ENCODE measurements at regions not wholly inside any gene's neighbourhood (a gene's known extent, or its start where the extent isn't known, plus 50 kb on each side); places are given as distances from the start of the nearest gene placed in this dataset.
"Not testable (repeated sequence)": the region's sequence is repeated elsewhere in the genome, so short reads cannot be mapped to it uniquely, and the experiment has no call there.

DNA sequence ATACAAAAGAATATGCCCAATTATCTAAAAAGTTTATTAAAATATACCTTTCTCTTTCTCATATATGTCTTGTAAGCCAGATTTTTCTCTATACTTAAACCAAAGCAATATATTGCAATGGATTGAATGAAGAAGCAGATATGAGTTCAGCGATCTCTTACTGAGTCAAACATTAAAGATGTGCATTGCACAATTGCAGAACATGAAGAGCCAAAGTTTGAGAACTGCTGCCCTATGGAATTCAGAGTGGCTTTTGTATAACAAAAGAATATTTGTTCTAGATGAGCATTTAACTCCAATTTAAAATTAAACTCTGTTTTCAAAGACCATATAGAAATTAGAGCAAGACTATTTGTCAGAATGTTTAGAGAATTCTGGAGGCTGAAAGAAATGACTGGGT lies 519.0 kb upstream of the DAB2 start:
- TF ChIP-seq POU2F2 (IDR thresholded peaks at IDR 0.05; ENCODE audit: low read depth, low read length) = no peak
- no peak for TF ChIP-seq POLR2AphosphoS5 (IDR thresholded peaks at IDR 0.05; ENCODE audit: low read depth, low read length)
- no peak for TF ChIP-seq SPI1 (IDR thresholded peaks at IDR 0.05; ENCODE audit: low read depth, low read length)
- no peak for TF ChIP-seq TAF1 (IDR thresholded peaks at IDR 0.05; ENCODE audit: low read depth, low read length)
- TF ChIP-seq PAX5 (IDR thresholded peaks at IDR 0.05; ENCODE audit: insufficient read depth, low read length, severe bottlenecking) = no peak
- TF ChIP-seq POLR2A (IDR thresholded peaks at IDR 0.05; ENCODE audit: low read depth, low read length) = no peak
- FAIRE-seq = no peak

DNA sequence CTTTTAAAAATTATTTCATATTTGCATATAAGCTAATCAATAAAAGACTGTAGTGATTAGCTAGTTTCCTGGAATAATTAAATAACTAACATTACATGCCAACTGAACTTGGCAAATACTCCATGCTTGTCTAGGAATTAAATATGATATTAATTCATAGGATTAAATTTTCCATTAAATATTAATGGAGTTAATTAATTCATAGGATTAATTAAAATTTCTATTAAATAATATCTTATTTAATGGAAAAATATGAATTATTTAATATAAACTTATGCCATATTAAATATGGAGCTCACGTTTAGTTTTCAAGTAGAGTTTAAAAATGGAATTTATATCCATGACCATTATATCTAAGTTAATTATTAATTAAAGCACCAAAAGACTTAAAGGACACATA lies 517.8 kb upstream of the DAB2 start:
- no peak for DNase-seq (ENCODE audit: insufficient read length, low spot score)
- FAIRE-seq = no peak

More for the DNA sequence above, 519.0 kb upstream of the DAB2 start:
- DNase-seq (ENCODE audit: insufficient read length, low spot score) = no peak

DNA sequence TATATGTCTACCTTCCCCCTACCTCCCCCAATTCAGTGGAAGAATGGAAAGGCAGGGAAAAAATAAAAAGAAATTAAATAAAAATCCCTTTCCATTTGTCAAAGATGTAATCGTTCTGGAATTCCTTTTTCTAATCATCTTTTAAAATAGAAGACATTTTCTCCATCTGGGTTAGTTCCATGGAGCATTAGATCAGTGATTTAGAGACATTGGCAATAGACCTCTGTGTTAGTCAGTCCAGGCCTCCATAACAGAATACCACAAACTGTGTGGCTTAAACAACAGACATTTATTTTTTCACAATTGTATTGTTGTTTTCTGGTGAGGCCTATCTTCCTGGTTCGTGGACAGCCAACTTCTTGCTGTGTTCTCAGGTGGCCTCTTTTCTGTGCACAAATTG lies 516.6 kb upstream of the DAB2 start:
- FAIRE-seq = no peak
- TF ChIP-seq POLR2A (IDR thresholded peaks at IDR 0.05; ENCODE audit: low read depth, low read length) = no peak
- TF ChIP-seq SPI1 (IDR thresholded peaks at IDR 0.05; ENCODE audit: low read depth, low read length) = no peak
- TF ChIP-seq POLR2AphosphoS5 (IDR thresholded peaks at IDR 0.05; ENCODE audit: low read depth, low read length) = no peak
- no peak for TF ChIP-seq PAX5 (IDR thresholded peaks at IDR 0.05; ENCODE audit: insufficient read depth, low read length, severe bottlenecking)
- TF ChIP-seq TAF1 (IDR thresholded peaks at IDR 0.05; ENCODE audit: low read depth, low read length) = no peak
- no peak for TF ChIP-seq POU2F2 (IDR thresholded peaks at IDR 0.05; ENCODE audit: low read depth, low read length)
- DNase-seq (ENCODE audit: insufficient read length, low spot score) = no peak

More for the DNA sequence above, 517.8 kb upstream of the DAB2 start:
- TF ChIP-seq TAF1 (IDR thresholded peaks at IDR 0.05; ENCODE audit: low read depth, low read length) (no peak), POLR2AphosphoS5 (IDR thresholded peaks at IDR 0.05; ENCODE audit: low read depth, low read length) (no peak), SPI1 (IDR thresholded peaks at IDR 0.05; ENCODE audit: low read depth, low read length) (no peak), PAX5 (IDR thresholded peaks at IDR 0.05; ENCODE audit: insufficient read depth, low read length, severe bottlenecking) (no peak), POU2F2 (IDR thresholded peaks at IDR 0.05; ENCODE audit: low read depth, low read length) (no peak), POLR2A (IDR thresholded peaks at IDR 0.05; ENCODE audit: low read depth, low read length) (no peak)

GRCh38 chr5:39934830-39935229 lies 510.1 kb upstream of the DAB2 start:
- TF ChIP-seq SPI1 (IDR thresholded peaks at IDR 0.05; ENCODE audit: low read depth, low read length) (no peak), POU2F2 (IDR thresholded peaks at IDR 0.05; ENCODE audit: low read depth, low read length) (no peak), TAF1 (IDR thresholded peaks at IDR 0.05; ENCODE audit: low read depth, low read length) (no peak), POLR2A (IDR thresholded peaks at IDR 0.05; ENCODE audit: low read depth, low read length) (no peak), PAX5 (IDR thresholded peaks at IDR 0.05; ENCODE audit: insufficient read depth, low read length, severe bottlenecking) (no peak), POLR2AphosphoS5 (IDR thresholded peaks at IDR 0.05; ENCODE audit: low read depth, low read length) (no peak)
- no peak for FAIRE-seq
- no peak for DNase-seq (ENCODE audit: insufficient read length, low spot score)

GRCh38 chr5:39933061-39933460 lies 508.3 kb upstream of the DAB2 start:
- TF ChIP-seq TAF1 (IDR thresholded peaks at IDR 0.05; ENCODE audit: low read depth, low read length) = no peak
- FAIRE-seq (no peak), DNase-seq (ENCODE audit: insufficient read length, low spot score) (no peak)

DNA sequence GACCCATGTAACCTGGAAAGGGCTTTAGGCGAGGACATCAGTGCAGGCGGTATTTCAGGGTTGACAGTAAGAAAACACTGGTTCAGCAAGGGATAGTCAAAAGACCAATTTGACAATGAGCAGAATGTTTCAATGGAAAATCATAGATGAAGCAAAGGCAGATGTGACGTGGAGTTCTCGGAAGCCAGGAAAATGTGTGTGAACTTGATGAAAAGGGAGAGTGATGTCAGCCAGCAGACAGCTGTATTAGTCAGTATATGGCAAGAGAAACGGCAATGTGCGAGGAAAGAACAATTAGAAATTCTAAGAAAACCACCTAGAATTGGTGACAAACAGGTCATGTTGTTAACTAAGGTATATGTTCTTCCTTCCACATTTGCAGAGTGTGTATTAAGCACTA lies 503.9 kb upstream of the DAB2 start:
- no peak for TF ChIP-seq POLR2A (IDR thresholded peaks at IDR 0.05; ENCODE audit: low read depth, low read length)
- no peak for TF ChIP-seq POLR2AphosphoS5 (IDR thresholded peaks at IDR 0.05; ENCODE audit: low read depth, low read length)
- TF ChIP-seq PAX5 (IDR thresholded peaks at IDR 0.05; ENCODE audit: insufficient read depth, low read length, severe bottlenecking) = no peak
- no peak for TF ChIP-seq POU2F2 (IDR thresholded peaks at IDR 0.05; ENCODE audit: low read depth, low read length)
- no peak for TF ChIP-seq TAF1 (IDR thresholded peaks at IDR 0.05; ENCODE audit: low read depth, low read length)
- TF ChIP-seq SPI1 (IDR thresholded peaks at IDR 0.05; ENCODE audit: low read depth, low read length) = no peak
- DNase-seq (ENCODE audit: insufficient read length, low spot score) (no peak), FAIRE-seq (no peak)

- TF ChIP-seq SPI1 (IDR thresholded peaks at IDR 0.05; ENCODE audit: low read depth, low read length) (no peak), POLR2A (IDR thresholded peaks at IDR 0.05; ENCODE audit: low read depth, low read length) (no peak), PAX5 (IDR thresholded peaks at IDR 0.05; ENCODE audit: insufficient read depth, low read length, severe bottlenecking) (no peak), TAF1 (IDR thresholded peaks at IDR 0.05; ENCODE audit: low read depth, low read length) (no peak), POLR2AphosphoS5 (IDR thresholded peaks at IDR 0.05; ENCODE audit: low read depth, low read length) (no peak), POU2F2 (IDR thresholded peaks at IDR 0.05; ENCODE audit: low read depth, low read length) (no peak)
- DNase-seq (ENCODE audit: insufficient read length, low spot score) (no peak), FAIRE-seq (no peak)
Observed at GRCh38 chr5:39919876-39920275, 495.1 kb upstream of the DAB2 start.

GRCh38 chr5:39912906-39913305 lies 488.1 kb upstream of the DAB2 start:
- no peak for TF ChIP-seq PAX5 (IDR thresholded peaks at IDR 0.05; ENCODE audit: insufficient read depth, low read length, severe bottlenecking)
- TF ChIP-seq POU2F2 (IDR thresholded peaks at IDR 0.05; ENCODE audit: low read depth, low read length) = no peak
- no peak for TF ChIP-seq POLR2AphosphoS5 (IDR thresholded peaks at IDR 0.05; ENCODE audit: low read depth, low read length)
- TF ChIP-seq SPI1 (IDR thresholded peaks at IDR 0.05; ENCODE audit: low read depth, low read length) = no peak
- TF ChIP-seq POLR2A (IDR thresholded peaks at IDR 0.05; ENCODE audit: low read depth, low read length) = no peak
- TF ChIP-seq TAF1 (IDR thresholded peaks at IDR 0.05; ENCODE audit: low read depth, low read length) = no peak
- FAIRE-seq (no peak), DNase-seq (ENCODE audit: insufficient read length, low spot score) (no peak)

DNA sequence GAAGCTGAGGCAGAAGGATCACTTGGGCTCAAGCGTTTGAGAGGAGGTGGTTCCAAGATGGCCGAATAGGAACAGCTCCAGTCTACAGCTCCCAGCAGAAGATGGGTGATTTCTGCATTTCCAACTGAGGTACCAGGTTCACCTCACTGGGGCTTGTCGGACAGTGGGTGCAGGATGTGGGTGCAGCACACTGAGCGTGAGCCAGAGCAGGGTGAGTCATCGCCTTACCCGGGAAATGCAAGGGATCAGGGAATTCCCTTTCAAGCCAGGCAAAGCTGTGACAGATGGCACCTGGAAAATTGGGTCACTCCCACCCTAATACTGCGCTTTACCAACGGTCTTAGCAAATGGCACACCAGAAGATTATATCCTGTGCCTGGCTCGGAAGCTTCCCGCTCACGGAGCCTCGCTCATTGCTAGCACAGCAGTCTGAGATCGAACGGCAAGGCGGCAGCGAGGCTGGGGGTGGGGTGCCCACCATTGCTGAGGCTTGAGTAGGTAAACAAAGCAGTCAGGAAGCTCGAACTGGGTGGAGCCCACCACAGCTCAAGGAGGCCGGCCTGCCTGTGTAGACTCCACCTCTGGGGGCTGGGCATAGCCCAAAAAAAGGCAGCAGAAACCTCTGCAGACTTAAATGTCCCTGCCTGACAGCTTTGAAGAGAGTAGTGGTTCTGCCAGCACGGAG lies 482.6 kb upstream of the DAB2 start:
- not testable (repeated sequence) for DNase-seq (ENCODE audit: insufficient read length, low spot score); FAIRE-seq

DNA sequence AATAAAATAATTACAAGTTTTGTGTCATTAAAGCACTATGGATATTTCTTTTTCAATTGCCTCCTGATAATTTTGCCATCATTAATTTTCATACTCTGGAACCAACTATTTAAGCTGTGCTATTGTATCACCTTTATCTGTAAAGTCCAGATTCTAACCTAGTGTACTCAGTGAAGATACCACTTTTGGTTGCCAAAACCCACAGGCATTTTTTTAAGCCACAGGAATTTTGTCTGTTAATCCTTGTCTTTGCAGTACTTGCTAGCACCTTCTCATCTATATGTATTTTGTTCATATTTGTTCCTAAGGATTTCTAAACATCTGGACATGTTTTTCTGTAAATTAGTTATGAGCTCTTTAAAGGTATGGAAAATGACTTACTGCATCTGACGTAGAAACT lies 481.4 kb upstream of the DAB2 start:
- no peak for FAIRE-seq
- TF ChIP-seq TAF1 (IDR thresholded peaks at IDR 0.05; ENCODE audit: low read depth, low read length) (no peak), POLR2AphosphoS5 (IDR thresholded peaks at IDR 0.05; ENCODE audit: low read depth, low read length) (no peak), POLR2A (IDR thresholded peaks at IDR 0.05; ENCODE audit: low read depth, low read length) (no peak), POU2F2 (IDR thresholded peaks at IDR 0.05; ENCODE audit: low read depth, low read length) (no peak), PAX5 (IDR thresholded peaks at IDR 0.05; ENCODE audit: insufficient read depth, low read length, severe bottlenecking) (no peak), SPI1 (IDR thresholded peaks at IDR 0.05; ENCODE audit: low read depth, low read length) (no peak)
- DNase-seq (ENCODE audit: insufficient read length, low spot score) = no peak

Measured in GM12891 (cell line).